ENCODE measurements at regions not wholly inside any gene's neighbourhood (a gene's known extent, or its start where the extent isn't known, plus 50 kb on each side); places are given as distances from the start of the nearest gene placed in this dataset.

GRCh38 chr4:8748236-8748575 lies 123.4 kb downstream of the HMX1 start:
- DNase-seq: no peak
- intact Hi-C loops (cut with DNase I): no loop called here

GRCh38 chr4:8747467-8748235 lies 124.0 kb downstream of the HMX1 start:
- DNase-seq: no peak
- Histone ChIP-seq H3K4me1 (no peaks in the 10 kb centered on the region), H3K9me3 (no peaks in the 10 kb centered on the region), H3K27ac (no peak overlapping the region), H3K36me3 (no peaks in the 10 kb centered on the region), H3K27me3 (no peaks in the 10 kb centered on the region), H3K4me3 (replicated peaks in 1 of 3) (no peak overlapping the region)
- intact Hi-C loops (cut with DNase I): no loop called here
- TF ChIP-seq POLR2A (IDR thresholded peaks at IDR 0.05): no peak
- no peak for TF ChIP-seq CTCF (IDR thresholded peaks at IDR 0.05)
- WGBS, 2 donors: 74 to 84% methylated on average over 28 to 35 of the region's 39 CpGs

More at GRCh38 chr4:8748236-8748575, 123.4 kb downstream of the HMX1 start:
- Histone ChIP-seq H3K9me3 (no peaks in the 10 kb centered on the region), H3K4me3 (replicated peaks in 1 of 3) (no peak overlapping the region), H3K27ac (no peak overlapping the region), H3K4me1 (no peaks in the 10 kb centered on the region), H3K36me3 (no peaks in the 10 kb centered on the region), H3K27me3 (no peaks in the 10 kb centered on the region)
- 84 to 91% methylated on average over 7 to 9 of the region's 9 CpGs for WGBS, 2 donors
- TF ChIP-seq CTCF (IDR thresholded peaks at IDR 0.05) (no peak), POLR2A (IDR thresholded peaks at IDR 0.05) (no peak)

- Histone ChIP-seq H3K9me3 (no peaks in the 10 kb centered on the region), H3K36me3 (no peaks in the 10 kb centered on the region), H3K4me1 (no peaks in the 10 kb centered on the region), H3K4me3 (replicated peaks in 1 of 3) (no peak overlapping the region), H3K27me3 (no peaks in the 10 kb centered on the region), H3K27ac (no peak overlapping the region)
- intact Hi-C loops (cut with DNase I): no loop called here
- TF ChIP-seq CTCF (IDR thresholded peaks at IDR 0.05): no peak
- TF ChIP-seq POLR2A (IDR thresholded peaks at IDR 0.05): no peak
- no peak for DNase-seq
- 92 to 95% methylated on average over 22 to 23 of the region's 23 CpGs for WGBS, 2 donors
Measured at GRCh38 chr4:8746523-8747466, 124.8 kb downstream of the HMX1 start.

GRCh38 chr4:8745826-8746225 lies 125.8 kb downstream of the HMX1 start:
- no peak for DNase-seq
- intact Hi-C loops (cut with DNase I): no loop called here
- WGBS, 2 donors: 67% methylated on average over 11 to 14 of the region's 14 CpGs

More at GRCh38 chr4:8745826-8746225, 125.8 kb downstream of the HMX1 start:
- Histone ChIP-seq H3K27ac (no peak overlapping the region), H3K4me1 (no peaks in the 10 kb centered on the region), H3K9me3 (no peaks in the 10 kb centered on the region), H3K27me3 (no peaks in the 10 kb centered on the region), H3K4me3 (replicated peaks in 1 of 3) (no peak overlapping the region), H3K36me3 (no peaks in the 10 kb centered on the region)
- TF ChIP-seq POLR2A (IDR thresholded peaks at IDR 0.05) (no peak), CTCF (IDR thresholded peaks at IDR 0.05) (no peak)

Data from thyroid gland (tissue), 4 donors.